HEK293 (cell line): ENCODE measurements at regions not wholly inside any gene's neighbourhood (a gene's known extent, or its start where the extent isn't known, plus 50 kb on each side); places are given as distances from the start of the nearest gene placed in this dataset.

Source experiments
- CTCF ChIA-PET: fragments of 350-600 bp; formaldehyde crosslinking; extraction: SDS; loops from one replicate; lab custom pipeline; 2021; ENCODE audit warnings: antibody characterized with exemption; lab: Yijun Ruan, JAX
- POLR2A ChIA-PET: fragments of 300-600 bp; formaldehyde crosslinking; extraction: SDS; loops from one replicate; lab custom pipeline; 2020; ENCODE audit warnings: antibody characterized with exemption, inconsistent platforms; lab: Yijun Ruan, JAX
- H3K27ac ChIP-seq: fragments of 200-500 bp; sonication (Bioruptor generic); 2 replicates; pipeline ENCODE4 v1.5.1; 2014; ENCODE audit warnings: low read depth, low read length, control low read depth, inconsistent platforms; ENCODE audit errors: extremely low read depth
- H3K36me3 ChIP-seq, 2 experiments: fragments of 200-500 bp in 1 of 2; sonication (Bioruptor generic) in 1 of 2; 1 replicate in 1 of 2; 2 replicates in 1 of 2; pipeline ENCODE4 v1.5.1; 2014 to 2017; ENCODE audit warnings: inconsistent platforms in 2 of 2, low read length in 2 of 2; ENCODE audit not compliant: control insufficient read depth in 2 of 2, insufficient read depth in 1 of 2
- H3K4me1 ChIP-seq: fragments of 200-500 bp; sonication (Bioruptor generic); 2 replicates; pipeline ENCODE4 v1.5.1; 2014; ENCODE audit warnings: mild to moderate bottlenecking, low read length, inconsistent platforms; ENCODE audit not compliant: control insufficient read depth, insufficient read depth
- H3K4me3 ChIP-seq: 2 replicates; pipeline ENCODE4 v1.5.1; 2011; ENCODE audit warnings: low read depth, mild to moderate bottlenecking, control low read depth, low read length, moderate library complexity
- H3K9me3 ChIP-seq: fragments of 200-500 bp; sonication (Bioruptor generic); 2 replicates; pipeline ENCODE4 v1.5.1; 2014; ENCODE audit warnings: low read depth, low read length, inconsistent platforms; ENCODE audit not compliant: control insufficient read depth, insufficient read depth
- SP7 ChIP-seq: fragments of 450-650 bp; formaldehyde crosslinking; IDR thresholded peaks from 2 replicates; pipeline ENCODE4 v1.5.1; 2016; ENCODE audit warnings: missing biosample characterization, missing genetic modification characterization
- ZFHX2 ChIP-seq: fragments of 450-650 bp; formaldehyde crosslinking; conservative IDR thresholded peaks from 2 replicates; pipeline ENCODE4 v1.5.1; 2016; ENCODE audit warnings: missing biosample characterization, missing genetic modification characterization
- ZFP37 ChIP-seq: fragments of 450-650 bp; formaldehyde crosslinking; IDR thresholded peaks from 2 replicates; pipeline ENCODE4 v1.5.1; 2016; ENCODE audit warnings: missing biosample characterization, missing genetic modification characterization
- ZNF140 ChIP-seq: fragments of 450-650 bp; formaldehyde crosslinking; IDR thresholded peaks from 2 replicates; pipeline ENCODE4 v1.5.1; 2016; ENCODE audit warnings: missing biosample characterization, missing genetic modification characterization
- ZNF146 ChIP-seq: fragments of 450-650 bp; formaldehyde crosslinking; IDR thresholded peaks from 2 replicates; pipeline ENCODE4 v1.5.1; 2016; ENCODE audit warnings: missing biosample characterization, missing genetic modification characterization
- ZNF202 ChIP-seq: fragments of 450-650 bp; formaldehyde crosslinking; IDR thresholded peaks from 2 replicates; pipeline ENCODE4 v1.5.1; 2016; ENCODE audit warnings: missing biosample characterization, missing genetic modification characterization, borderline replicate concordance
- ZNF292 ChIP-seq: fragments of 450-650 bp; formaldehyde crosslinking; IDR thresholded peaks from 2 replicates; pipeline ENCODE4 v1.5.1; 2016; ENCODE audit warnings: low read depth, missing biosample characterization, missing genetic modification characterization, borderline replicate concordance
- ZNF555 ChIP-seq: fragments of 450-650 bp; formaldehyde crosslinking; conservative IDR thresholded peaks from 2 replicates; pipeline ENCODE4 v1.5.1; 2017; ENCODE audit warnings: missing biosample characterization, mild to moderate bottlenecking, missing genetic modification characterization, inconsistent platforms
- ZNF585B ChIP-seq: fragments of 450-650 bp; formaldehyde crosslinking; IDR thresholded peaks from 2 replicates; pipeline ENCODE4 v1.5.1; 2016; ENCODE audit warnings: missing biosample characterization, missing genetic modification characterization
- ZNF600 ChIP-seq: fragments of 450-650 bp; formaldehyde crosslinking; IDR thresholded peaks from 2 replicates; pipeline ENCODE4 v1.5.1; 2016; ENCODE audit warnings: missing biosample characterization, missing genetic modification characterization
- ZNF677 ChIP-seq: fragments of 450-650 bp; IDR thresholded peaks from 2 replicates; pipeline ENCODE4 v1.5.0; 2018; ENCODE audit warnings: missing biosample characterization, mild to moderate bottlenecking, missing genetic modification characterization, moderate library complexity
- ZNF768 ChIP-seq: fragments of 450-650 bp; formaldehyde crosslinking; IDR thresholded peaks from 2 replicates; pipeline ENCODE4 v1.5.1; 2018; ENCODE audit warnings: missing biosample characterization, mild to moderate bottlenecking, missing genetic modification characterization
- ZSCAN16 ChIP-seq: fragments of 450-650 bp; formaldehyde crosslinking; IDR thresholded peaks from 2 replicates; pipeline ENCODE4 v1.5.1; 2016; ENCODE audit warnings: missing biosample characterization, missing genetic modification characterization
- ZXDB ChIP-seq: fragments of 450-650 bp; formaldehyde crosslinking; IDR thresholded peaks from 2 replicates; pipeline ENCODE4 v1.5.1; 2016; ENCODE audit warnings: missing biosample characterization, missing genetic modification characterization
- TF ChIP-seq, protein P1 (sequence below): fragments of 450-650 bp; formaldehyde crosslinking; IDR thresholded peaks from 2 replicates; pipeline ENCODE4 v1.5.1; 2016; ENCODE audit warnings: missing biosample characterization, missing genetic modification characterization
- TF ChIP-seq, protein P2 (sequence below): fragments of 450-650 bp; formaldehyde crosslinking; IDR thresholded peaks from 2 replicates; pipeline ENCODE4 v1.5.1; 2016; ENCODE audit warnings: missing biosample characterization, missing genetic modification characterization
- TF ChIP-seq, protein P3 (sequence below): fragments of 450-650 bp; IDR thresholded peaks from 2 replicates; pipeline ENCODE4 v1.5.1; 2018; ENCODE audit warnings: missing biosample characterization, mild to moderate bottlenecking, missing genetic modification characterization
- TF ChIP-seq, protein P4 (sequence below): fragments of 450-650 bp; formaldehyde crosslinking; IDR thresholded peaks from 2 replicates; pipeline ENCODE4 v1.5.1; 2017; ENCODE audit warnings: missing biosample characterization, missing genetic modification characterization
- TF ChIP-seq, protein P5 (sequence below): fragments of 450-650 bp; formaldehyde crosslinking; IDR thresholded peaks from 2 replicates; pipeline ENCODE4 v1.5.1; 2017; ENCODE audit warnings: missing biosample characterization, missing genetic modification characterization
- TF ChIP-seq, protein P6 (sequence below): fragments of 450-650 bp; formaldehyde crosslinking; IDR thresholded peaks from 2 replicates; pipeline ENCODE4 v1.5.1; 2017; ENCODE audit warnings: missing biosample characterization, missing genetic modification characterization
- TF ChIP-seq, protein P7 (sequence below): fragments of 450-650 bp; formaldehyde crosslinking; IDR thresholded peaks from 2 replicates; pipeline ENCODE4 v1.5.1; 2016; ENCODE audit warnings: missing biosample characterization, missing genetic modification characterization

DNA sequence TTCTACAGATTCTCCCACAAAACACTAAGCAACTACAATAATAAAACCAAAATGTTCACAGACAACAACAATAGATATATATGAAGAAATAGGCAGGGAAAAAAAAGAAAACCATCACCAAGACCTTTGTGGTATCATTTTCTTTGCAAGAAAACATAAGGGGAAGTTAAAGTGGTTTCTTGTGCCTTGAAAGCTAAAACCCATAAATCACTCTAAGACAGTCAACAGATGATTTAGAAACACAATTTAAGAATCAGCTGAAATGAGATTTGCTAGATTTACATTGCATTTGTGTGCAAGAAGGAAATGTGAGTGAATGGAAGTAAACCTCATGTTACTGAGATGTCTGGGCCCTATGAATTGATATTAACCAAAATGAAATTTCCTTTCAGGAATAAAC, 1265.4 kb upstream of the GJE1 start:
- CTCF ChIA-PET, result no interaction called here
- no peaks in the 10 kb centered on the region for H3K4me1 ChIP-seq
- no peak overlapping the region for H3K4me3 ChIP-seq
- no peak overlapping the region for H3K27ac ChIP-seq
- no peak for TF ChIP-seq ZNF202
- no peak for TF ChIP-seq ZNF768 (tag by site-specific recombination)
- TF ChIP-seq ZNF555 (tag by site-specific recombination), result no peak
- TF ChIP-seq, protein P1, sequence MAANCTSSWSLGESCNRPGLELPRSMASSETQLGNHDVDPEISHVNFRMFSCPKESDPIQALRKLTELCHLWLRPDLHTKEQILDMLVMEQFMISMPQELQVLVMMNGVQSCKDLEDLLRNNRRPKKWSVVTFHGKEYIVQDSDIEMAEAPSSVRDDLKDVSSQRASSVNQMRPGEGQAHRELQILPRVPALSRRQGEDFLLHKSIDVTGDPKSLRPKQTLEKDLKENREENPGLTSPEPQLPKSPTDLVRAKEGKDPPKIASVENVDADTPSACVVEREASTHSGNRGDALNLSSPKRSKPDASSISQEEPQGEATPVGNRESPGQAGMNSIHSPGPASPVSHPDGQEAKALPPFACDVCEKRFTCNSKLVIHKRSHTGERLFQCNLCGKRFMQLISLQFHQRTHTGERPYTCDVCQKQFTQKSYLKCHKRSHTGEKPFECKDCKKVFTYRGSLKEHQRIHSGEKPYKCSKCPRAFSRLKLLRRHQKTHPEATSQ (tag by site-specific recombination), result no peak
- no peak for TF ChIP-seq ZNF292 (tag by site-specific recombination)
- no peak for TF ChIP-seq ZNF677 (tag by site-specific recombination)
- TF ChIP-seq, protein P2, sequence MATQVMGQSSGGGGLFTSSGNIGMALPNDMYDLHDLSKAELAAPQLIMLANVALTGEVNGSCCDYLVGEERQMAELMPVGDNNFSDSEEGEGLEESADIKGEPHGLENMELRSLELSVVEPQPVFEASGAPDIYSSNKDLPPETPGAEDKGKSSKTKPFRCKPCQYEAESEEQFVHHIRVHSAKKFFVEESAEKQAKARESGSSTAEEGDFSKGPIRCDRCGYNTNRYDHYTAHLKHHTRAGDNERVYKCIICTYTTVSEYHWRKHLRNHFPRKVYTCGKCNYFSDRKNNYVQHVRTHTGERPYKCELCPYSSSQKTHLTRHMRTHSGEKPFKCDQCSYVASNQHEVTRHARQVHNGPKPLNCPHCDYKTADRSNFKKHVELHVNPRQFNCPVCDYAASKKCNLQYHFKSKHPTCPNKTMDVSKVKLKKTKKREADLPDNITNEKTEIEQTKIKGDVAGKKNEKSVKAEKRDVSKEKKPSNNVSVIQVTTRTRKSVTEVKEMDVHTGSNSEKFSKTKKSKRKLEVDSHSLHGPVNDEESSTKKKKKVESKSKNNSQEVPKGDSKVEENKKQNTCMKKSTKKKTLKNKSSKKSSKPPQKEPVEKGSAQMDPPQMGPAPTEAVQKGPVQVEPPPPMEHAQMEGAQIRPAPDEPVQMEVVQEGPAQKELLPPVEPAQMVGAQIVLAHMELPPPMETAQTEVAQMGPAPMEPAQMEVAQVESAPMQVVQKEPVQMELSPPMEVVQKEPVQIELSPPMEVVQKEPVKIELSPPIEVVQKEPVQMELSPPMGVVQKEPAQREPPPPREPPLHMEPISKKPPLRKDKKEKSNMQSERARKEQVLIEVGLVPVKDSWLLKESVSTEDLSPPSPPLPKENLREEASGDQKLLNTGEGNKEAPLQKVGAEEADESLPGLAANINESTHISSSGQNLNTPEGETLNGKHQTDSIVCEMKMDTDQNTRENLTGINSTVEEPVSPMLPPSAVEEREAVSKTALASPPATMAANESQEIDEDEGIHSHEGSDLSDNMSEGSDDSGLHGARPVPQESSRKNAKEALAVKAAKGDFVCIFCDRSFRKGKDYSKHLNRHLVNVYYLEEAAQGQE, result no peak
- no peak for TF ChIP-seq ZFHX2 (tag by site-specific recombination)
- TF ChIP-seq ZFP37, result no peak
- no peak for TF ChIP-seq ZNF146 (tag by site-specific recombination)
- TF ChIP-seq, protein P3, sequence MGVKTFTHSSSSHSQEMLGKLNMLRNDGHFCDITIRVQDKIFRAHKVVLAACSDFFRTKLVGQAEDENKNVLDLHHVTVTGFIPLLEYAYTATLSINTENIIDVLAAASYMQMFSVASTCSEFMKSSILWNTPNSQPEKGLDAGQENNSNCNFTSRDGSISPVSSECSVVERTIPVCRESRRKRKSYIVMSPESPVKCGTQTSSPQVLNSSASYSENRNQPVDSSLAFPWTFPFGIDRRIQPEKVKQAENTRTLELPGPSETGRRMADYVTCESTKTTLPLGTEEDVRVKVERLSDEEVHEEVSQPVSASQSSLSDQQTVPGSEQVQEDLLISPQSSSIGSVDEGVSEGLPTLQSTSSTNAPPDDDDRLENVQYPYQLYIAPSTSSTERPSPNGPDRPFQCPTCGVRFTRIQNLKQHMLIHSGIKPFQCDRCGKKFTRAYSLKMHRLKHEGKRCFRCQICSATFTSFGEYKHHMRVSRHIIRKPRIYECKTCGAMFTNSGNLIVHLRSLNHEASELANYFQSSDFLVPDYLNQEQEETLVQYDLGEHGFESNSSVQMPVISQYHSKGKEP (tag by site-specific recombination), result no peak
- TF ChIP-seq, protein P4, sequence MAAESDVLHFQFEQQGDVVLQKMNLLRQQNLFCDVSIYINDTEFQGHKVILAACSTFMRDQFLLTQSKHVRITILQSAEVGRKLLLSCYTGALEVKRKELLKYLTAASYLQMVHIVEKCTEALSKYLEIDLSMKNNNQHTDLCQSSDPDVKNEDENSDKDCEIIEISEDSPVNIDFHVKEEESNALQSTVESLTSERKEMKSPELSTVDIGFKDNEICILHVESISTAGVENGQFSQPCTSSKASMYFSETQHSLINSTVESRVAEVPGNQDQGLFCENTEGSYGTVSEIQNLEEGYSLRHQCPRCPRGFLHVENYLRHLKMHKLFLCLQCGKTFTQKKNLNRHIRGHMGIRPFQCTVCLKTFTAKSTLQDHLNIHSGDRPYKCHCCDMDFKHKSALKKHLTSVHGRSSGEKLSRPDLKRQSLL (tag by site-specific recombination), result no peak
- TF ChIP-seq ZNF140 (tag by site-specific recombination), result no peak
- no peak for TF ChIP-seq ZNF585B (tag by site-specific recombination)
- TF ChIP-seq ZXDB (tag by site-specific recombination), result no peak
- TF ChIP-seq, protein P5, sequence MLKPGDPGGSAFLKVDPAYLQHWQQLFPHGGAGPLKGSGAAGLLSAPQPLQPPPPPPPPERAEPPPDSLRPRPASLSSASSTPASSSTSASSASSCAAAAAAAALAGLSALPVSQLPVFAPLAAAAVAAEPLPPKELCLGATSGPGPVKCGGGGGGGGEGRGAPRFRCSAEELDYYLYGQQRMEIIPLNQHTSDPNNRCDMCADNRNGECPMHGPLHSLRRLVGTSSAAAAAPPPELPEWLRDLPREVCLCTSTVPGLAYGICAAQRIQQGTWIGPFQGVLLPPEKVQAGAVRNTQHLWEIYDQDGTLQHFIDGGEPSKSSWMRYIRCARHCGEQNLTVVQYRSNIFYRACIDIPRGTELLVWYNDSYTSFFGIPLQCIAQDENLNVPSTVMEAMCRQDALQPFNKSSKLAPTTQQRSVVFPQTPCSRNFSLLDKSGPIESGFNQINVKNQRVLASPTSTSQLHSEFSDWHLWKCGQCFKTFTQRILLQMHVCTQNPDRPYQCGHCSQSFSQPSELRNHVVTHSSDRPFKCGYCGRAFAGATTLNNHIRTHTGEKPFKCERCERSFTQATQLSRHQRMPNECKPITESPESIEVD (tag by site-specific recombination), result no peak
- POLR2A ChIA-PET, result no interaction called here
- H3K36me3 ChIP-seq, result no peaks in the 10 kb centered on the region
- no peaks in the 10 kb centered on the region for H3K9me3 ChIP-seq

DNA sequence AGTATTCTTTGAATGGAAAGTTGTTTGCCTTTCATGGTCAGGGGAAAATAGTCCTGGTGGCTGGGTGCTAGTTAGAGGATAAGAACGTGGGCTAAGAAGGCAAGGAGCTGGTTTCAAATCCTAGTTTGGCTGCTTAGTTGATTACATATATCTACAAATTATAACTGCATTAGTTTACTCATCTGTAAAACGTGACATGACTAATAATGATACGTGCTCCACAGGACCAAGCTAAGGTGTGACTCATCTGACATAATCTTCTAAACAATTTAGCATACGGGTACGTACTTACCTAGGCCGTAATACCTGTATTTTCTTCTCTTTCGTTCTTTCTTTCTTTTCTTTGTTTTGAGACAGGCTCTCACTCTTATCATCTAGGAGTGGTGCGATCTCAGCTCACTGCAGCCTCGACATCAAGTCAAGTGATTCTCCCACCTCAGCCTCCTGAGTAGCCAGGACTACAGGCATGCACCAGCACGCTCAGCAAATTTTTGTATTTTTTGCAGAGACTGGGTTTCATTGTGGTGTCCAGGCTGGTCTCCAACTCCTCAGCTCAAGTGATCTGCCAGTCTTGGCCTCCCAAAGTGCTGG, 1274.2 kb upstream of the GJE1 start:
- Histone ChIP-seq H3K9me3 (no peaks in the 10 kb centered on the region), H3K36me3 (no peaks in the 10 kb centered on the region), H3K27ac (no peak overlapping the region), H3K4me1 (no peaks in the 10 kb centered on the region), H3K4me3 (no peak overlapping the region)
- POLR2A ChIA-PET, result no interaction called here
- CTCF ChIA-PET, result no interaction called here
- TF ChIP-seq ZNF600 (tag by site-specific recombination) (peak; percentile 32; the same call in 1 of the 2 replicates), ZSCAN16 (tag by site-specific recombination) (no peak), SP7 (peak; percentile 38; the same call in 1 of the 2 replicates)
- TF ChIP-seq, protein P6, sequence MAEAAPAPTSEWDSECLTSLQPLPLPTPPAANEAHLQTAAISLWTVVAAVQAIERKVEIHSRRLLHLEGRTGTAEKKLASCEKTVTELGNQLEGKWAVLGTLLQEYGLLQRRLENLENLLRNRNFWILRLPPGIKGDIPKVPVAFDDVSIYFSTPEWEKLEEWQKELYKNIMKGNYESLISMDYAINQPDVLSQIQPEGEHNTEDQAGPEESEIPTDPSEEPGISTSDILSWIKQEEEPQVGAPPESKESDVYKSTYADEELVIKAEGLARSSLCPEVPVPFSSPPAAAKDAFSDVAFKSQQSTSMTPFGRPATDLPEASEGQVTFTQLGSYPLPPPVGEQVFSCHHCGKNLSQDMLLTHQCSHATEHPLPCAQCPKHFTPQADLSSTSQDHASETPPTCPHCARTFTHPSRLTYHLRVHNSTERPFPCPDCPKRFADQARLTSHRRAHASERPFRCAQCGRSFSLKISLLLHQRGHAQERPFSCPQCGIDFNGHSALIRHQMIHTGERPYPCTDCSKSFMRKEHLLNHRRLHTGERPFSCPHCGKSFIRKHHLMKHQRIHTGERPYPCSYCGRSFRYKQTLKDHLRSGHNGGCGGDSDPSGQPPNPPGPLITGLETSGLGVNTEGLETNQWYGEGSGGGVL, result no peak
- TF ChIP-seq, protein P7, sequence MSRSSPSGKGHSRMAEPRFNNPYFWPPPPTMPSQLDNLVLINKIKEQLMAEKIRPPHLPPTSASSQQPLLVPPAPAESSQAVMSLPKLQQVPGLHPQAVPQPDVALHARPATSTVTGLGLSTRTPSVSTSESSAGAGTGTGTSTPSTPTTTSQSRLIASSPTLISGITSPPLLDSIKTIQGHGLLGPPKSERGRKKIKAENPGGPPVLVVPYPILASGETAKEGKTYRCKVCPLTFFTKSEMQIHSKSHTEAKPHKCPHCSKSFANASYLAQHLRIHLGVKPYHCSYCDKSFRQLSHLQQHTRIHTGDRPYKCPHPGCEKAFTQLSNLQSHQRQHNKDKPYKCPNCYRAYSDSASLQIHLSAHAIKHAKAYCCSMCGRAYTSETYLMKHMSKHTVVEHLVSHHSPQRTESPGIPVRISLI (tag by site-specific recombination), result peak; percentile 60
